RPMI8226 (cell line): ENCODE measurements at regions not wholly inside any gene's neighbourhood (a gene's known extent, or its start where the extent isn't known, plus 50 kb on each side); places are given as distances from the start of the nearest gene placed in this dataset.
"Not testable (repeated sequence)": the region's sequence is repeated elsewhere in the genome, so short reads cannot be mapped to it uniquely, and the experiment has no call there.

ENCODE experiments used
- DNase-seq: peaks from one replicate; pipeline ENCODE4 v3.0.0-alpha.2; 2015

DNA sequence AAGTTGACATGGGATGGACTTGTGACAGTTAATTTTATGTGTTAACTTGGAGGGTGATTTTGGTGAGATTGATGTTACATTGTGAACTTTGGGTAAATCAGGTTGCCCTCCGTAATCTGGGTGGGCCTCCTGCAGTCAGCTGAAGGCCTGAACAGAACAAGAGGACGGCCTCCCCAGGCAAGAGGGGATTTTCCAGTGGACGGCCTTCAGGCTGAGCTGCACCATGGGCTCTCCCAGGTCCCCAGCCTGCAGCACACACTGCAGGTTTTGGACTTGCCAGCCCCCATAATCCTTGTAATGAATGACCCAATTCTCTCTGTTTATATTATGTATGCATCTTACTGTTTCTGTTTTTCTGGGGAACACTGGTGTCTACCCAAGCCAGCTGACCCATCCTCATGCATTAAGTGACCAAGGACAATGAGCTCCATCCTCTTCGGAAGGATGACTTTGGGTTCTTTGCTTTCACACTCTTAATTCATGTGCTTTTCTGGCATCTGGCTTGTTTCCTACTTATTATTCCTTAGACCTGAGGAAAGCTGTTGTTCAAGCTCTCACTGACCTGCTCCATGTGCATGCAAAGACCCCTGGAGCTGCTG is 64.2 kb downstream of the DACT2 start:
- DNase-seq: no peak

DNA sequence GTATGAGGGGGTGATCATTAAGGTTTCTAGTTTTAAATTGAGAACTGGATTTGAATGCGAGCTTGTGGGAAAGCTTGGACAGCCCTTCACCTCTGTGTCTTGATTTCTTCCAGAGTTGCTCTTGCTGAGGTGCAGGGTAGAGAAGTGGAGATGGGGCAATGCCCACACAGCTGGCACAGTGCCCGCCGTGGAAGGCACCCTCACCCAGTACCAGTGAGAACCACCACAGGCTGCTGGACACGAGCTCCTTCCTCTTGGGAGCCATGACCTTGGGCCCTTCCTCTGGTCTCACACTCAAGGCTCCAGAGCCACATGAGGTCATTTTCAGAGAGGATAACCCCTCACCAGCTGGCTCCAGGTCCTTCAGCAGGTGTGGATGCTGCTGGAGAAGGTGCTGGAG is 67.3 kb downstream of the DACT2 start:
- no peak for DNase-seq

DNA sequence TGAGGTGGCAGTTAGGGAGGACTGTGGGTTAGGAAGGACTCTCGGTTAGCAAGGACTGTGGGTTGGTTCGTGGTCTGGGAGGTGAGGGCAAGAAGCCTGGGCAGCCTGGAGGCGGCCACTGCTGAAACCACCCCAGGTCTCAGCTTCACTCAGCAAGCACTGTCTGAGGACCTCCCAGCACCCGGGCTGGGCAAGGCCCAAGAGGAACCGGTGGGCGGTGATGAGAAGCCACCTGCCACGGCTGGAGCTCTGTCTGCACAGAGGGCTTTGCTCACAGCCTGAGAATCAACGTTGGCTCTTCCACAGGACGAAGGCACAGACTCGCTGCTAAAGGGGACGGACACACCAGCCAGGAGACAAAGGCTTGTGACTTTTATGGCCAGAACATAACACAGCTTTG is 69.3 kb downstream of the DACT2 start:
- DNase-seq: no peak

DNA sequence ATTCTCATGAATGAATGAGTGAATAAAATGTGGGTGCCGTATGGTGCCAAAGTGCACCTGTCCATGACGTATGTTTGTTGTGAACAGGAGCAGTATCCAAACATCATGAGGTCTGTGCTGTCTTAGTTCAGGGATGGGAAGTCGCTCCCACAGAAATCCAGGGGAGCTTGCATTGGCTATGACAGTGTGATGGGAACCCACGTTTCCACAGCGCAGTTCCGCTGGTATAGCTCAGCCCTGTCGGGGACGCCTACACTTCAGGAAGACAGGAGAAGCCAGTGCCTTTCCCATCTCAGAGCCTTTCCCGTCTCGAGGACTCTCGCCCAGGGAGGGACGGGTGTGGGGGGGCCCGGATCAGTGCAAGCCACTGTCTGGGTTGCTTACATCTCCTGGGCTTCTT is 69.8 kb downstream of the DACT2 start:
- DNase-seq: no peak

DNA sequence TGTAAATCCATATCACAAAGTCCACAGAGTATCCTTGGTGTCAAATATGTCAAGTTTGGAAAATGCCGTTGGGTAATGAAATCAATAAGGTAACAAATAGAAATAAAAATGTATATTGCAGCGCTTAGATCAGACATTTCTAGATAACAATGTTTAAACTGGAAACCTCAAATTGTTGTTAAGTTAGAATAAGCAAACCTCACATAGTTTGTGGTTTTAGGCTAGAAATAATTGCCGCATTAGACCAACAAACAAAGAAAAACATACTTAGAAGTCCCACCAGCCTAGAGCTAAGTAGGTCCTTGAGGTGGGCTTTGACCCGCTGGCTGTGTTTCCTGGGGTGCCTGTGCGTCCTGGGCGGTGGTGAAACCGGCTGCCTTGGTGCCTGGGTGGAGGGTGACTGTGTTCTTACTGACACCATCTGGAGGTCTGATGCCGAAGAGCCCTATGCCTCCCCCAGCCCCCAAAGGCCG is 71.4 kb downstream of the DACT2 start:
- no peak for DNase-seq

DNA sequence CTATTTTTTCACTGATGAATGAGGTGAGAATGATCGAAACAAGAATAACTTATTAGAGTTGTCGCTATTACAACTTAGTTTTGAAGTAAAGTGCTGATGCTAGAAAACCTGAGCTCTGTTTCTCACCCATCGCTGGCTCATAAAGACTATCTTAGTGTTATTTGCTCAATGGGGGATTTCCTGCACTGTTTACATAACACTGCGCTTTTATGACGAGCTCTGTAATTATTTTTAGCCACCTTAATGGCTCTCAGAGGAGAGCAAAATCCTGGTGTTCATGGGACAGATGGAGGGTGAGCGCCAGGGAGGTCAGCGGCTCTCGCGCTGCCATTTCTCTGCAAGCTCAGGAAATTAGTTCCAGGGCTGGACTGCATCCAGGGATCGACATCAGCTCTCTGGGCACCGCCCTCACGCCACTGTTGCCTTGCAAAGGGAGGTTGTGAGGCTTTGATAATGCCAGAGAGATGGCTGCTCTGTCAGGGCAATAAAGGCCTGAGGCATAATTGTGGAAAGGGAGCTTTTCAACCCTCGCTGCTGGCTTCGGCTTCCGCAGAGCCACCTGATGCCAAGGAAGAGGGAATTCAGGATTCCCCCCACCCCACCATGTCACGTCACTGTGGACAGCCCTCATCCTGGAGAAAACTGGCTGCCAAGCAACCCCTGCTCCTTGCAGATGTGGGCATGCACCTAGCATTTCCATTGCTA is 72.0 kb downstream of the DACT2 start:
- DNase-seq: peak; percentile 85

DNA sequence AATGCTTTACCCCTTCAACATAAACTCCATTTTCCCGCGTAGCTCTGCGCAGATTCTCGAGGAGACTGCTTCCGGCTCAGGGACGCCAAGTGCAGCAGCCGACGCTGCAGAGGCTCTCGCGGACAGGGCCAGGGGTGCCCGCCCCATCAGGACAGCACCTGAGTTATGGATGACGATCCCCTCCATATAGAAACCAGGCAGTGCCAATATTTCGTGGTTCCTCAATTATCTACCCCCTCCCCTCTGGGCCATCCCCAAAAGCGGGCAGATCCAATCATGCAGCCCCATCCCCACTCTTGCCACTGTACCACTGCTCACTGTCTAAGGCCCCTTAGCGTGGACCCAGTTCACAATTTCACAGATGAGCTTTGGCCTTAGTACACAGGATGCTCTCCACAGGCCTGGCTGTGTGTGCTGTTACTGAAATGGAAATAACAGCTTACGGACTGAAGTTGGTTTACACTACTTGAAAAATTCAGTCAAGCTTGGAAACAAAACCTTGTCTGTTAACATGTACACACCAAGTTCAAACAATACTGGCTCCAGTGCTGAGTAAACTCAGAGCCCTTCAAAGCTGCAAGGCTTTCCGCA is 74.5 kb downstream of the DACT2 start:
- no peak for DNase-seq

DNA sequence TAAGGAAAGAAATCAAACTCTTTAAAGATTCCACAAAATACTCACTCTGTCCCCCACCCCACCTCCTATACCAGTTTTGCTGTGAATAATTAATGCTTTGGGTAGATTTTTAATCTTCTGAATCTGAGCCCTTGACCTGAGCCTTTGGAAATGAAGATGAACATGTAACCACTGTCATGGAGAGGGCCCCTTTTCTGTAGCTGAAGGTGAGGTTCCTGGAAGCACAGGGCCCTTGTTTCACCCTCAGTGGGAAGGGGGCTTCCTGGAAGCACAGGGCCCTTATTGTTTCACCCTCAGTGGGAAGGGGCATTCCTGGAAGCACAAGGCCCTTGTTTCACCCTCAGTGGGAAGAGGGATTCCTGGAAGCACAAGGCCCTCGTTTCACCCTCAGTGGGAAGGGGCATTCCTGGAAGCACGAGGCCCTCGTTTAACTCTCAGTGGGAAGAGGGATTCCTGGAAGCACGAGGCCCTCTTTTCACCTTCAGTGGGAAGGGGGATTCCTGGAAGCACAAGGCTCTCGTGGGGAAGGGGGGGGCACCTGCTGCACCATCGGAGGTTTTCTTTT is 75.7 kb downstream of the DACT2 start:
- DNase-seq: no peak

DNA sequence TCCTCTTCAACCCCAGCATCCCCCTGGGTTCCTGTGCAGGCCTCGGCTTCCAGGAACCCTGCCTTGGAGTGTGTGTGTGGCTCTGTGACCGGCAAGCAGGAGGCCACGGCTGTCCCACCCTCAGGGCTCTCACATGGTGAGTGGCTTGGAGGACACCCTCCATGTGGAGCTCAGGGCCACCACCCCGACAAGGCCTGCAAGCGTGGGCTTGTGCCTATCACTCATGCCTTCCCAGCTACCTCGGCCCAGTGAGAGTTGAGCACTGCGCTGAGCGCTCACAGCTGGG is 76.7 kb downstream of the DACT2 start:
- no peak for DNase-seq

DNA sequence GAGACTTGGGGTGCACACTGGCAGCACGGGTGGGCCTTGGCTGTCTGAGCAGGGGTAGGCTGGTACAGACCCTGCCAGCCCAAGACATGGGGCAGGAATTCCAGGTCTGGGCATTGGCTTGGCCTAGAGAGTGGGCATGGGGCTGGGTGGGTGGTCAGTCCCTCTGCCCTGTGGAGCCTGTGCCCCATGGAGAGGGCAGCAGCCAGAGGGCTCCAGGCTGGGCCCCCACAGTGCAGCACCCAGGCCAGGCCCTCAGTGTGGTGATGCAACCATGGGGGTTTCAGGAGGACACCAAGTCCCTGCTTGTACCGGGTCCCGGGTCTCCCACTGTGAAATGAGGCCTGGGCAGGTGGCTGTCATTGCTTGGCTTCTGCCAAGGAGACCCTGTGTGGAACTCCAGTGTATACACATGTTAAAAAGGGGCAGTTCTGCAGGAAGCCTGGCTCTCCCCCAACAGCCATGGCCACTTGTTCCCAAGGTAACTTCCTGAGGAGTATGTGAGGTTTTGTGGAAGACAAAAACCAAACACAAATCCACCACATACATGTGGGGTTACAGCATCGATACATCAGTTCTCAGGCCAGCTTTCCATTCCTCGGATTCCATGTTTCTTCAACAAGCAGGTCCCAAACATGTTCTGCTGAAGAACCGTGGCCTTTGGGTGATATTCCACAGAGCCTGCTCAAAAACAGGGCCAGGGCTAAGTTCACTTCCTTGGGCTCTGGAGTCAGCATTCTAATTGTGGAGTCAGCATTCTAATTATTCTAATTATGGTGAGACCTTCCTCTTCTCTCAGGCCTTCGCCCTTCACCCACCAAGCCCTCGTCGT is 77.3 kb downstream of the DACT2 start:
- DNase-seq: no peak

DNA sequence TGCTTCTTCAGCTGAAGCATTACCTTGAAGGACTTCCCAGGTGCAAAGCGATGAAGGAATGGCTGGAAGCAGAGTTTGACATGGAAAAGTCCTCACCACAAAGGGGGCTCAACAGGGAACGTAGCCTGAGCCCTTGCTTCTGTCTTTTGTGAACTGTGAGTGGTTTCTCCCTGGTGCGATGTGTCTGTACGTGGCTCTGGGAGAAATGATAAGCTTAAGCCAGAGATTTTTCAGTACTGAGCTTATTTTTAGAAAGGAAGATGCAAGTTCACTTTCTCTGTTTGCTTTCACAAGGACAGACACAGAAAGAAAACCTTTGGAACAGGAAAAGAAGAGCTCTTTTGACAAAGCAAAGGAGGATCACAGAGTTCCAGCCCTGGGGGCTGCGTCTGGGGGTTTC is 79.4 kb downstream of the DACT2 start:
- no peak for DNase-seq

DNA sequence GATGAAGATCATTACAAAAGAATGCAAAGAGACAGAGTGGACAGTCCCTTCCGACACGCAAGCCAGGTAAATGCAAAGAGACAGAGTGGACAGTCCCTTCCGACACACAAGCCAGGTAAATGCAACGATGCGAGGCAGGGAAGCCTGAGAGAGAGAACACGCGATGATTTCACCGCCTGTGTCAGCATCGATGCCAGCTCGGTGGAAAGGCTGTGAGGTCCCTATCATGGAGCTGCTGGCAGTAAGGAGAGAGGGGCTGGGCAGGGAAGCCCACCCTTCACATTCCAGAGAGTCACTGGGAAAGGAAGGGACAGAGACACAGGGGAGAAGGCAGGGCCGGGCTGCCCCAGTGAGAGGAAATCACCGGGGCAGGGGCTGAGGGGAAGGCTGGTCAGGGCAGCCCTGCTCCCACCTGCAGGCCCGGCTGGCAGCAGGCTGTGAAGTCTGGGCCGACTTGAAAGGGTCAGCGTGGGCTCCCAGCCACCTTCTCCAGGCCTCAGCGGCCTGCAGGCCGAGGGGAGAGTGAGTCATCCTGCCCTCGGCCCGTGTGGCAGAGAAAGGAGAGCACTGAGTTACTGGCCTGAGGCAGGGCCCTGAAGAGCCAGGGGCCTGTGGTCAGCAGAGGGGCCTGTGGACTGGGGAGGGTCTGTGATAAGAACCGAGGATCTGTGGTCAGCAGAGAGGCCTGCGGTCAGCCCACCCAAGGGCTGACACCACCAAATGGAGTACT is 80.4 kb downstream of the DACT2 start:
- no peak for DNase-seq

DNA sequence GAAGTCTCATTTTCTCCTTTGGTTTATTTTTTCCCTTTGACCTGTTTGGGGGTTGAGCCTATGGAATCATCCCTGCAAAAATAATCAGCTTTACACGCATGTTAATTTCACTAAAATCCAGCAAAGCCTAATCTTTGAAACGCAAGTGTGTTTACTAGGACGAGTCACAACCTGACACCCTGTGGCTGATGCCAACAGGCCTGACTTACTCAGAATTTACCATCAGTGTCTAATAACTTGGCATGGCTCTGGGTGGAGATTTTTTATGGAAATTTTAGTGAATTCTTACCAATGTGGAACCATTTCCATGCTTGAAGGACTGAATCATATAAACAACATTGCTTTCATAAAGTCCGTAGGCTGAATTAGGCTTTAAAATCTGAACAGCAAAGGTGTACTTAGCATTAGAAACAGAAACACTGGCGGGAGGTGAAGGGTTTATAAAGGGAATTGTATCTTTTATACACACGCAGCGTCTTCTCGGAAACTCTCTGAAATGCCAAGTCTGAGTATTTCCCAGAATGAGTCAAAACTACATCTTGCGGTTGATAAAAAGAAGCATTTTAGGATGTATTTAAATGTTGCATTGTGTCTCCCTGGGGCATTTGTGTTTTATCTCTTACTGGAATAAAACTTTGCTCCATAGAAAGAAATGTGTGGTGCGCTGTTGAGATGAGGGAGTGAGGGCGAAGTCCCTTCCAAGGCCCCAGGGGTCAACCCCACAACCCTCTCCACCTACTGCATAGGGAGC is 81.2 kb downstream of the DACT2 start:
- DNase-seq: no peak

DNA sequence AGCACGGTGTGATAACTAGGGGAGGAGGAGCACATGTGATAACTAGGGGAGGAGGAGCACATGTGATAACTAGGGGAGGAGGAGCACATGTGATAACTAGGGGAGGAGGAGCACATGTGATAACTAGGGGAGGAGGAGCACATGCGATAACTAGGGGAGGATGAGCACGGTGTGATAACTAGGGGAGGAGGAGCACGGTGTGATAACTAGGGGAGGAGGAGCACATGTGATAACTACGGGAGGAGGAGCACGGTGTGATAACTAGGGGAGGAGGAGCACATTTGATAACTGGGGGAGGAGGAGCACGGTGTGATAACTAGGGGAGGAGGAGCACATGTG is 85.7 kb downstream of the DACT2 start:
- DNase-seq: not testable (repeated sequence)

DNA sequence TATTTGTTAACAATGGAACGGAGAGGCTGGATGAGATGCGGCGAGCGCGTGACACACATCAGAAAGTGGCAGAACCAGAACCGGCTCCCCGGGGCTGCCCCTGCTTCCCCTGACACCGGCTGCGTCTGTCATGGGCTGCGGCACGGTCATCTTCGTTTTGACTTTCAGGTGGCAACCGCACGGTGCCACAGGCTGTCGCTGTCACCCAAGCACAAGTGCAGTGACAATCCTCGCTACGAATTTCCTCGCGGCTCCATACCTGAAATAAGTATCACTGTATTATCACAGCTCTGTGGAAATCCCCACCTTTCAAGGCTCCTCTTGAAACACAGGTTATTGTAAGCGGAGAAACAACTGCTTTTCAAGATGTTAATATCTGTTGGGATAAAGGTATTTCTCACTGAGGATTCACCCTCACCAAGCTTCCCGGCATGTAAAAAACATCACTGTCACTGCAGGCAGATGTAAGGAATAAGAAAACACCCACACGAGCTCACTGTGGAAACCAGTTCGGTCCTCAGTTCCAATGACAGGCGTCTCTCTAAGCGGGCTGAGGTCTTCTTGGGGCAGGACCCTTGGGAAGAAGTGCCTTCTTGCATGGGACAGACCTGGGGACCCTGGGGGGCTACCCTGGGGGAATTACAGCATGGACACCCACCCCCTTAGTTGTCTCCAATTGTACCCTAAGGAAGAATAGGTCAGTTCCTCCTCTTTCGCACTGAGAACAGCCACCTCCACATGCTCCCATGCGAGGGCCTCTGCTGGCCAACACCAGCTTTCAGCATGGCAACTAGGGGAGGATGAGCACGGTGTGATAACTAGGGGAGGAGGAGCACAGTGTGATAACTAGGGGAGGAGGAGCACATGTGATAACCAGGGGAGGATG is 86.3 kb downstream of the DACT2 start:
- DNase-seq: peak; percentile 58

DNA sequence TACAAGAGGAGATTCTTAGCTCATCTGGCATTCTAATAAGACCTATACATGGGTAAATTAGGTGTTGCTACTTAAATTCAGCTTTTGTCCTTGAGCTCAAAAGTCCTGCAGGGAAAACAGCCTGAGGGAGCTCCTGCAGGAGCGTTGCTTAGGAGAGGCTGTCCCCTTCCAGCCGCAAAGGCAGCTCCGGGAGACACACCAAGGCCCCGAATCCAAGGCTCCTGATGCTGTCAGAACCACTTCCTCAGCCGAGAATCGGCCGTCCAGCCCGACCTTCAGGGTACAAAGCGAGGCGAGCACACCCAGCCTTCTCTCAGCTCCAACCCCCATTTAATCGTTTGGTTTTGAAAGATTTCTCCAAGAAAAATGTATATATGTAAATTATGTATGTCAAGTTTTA is 87.0 kb downstream of the DACT2 start:
- DNase-seq: no peak

DNA sequence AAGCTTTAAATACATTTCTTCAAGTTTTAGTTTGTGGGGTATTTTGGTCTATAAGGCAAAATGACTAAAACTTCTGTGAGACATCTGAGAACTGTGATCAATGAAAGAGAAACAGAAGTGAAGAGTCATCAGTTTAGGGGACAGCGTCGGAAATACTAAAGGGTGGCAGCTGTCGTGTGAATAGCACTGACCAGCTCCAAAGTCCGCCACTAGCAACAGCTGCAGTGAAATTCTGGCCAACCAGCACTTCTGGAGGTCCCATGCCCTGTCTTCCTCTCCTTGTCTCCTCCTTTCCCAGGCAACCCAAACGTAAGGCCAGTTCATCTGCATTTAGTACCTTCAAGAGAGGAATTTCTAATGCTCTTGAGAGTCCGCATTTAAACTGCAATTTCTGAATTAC is 87.5 kb downstream of the DACT2 start:
- DNase-seq: peak; percentile 61

DNA sequence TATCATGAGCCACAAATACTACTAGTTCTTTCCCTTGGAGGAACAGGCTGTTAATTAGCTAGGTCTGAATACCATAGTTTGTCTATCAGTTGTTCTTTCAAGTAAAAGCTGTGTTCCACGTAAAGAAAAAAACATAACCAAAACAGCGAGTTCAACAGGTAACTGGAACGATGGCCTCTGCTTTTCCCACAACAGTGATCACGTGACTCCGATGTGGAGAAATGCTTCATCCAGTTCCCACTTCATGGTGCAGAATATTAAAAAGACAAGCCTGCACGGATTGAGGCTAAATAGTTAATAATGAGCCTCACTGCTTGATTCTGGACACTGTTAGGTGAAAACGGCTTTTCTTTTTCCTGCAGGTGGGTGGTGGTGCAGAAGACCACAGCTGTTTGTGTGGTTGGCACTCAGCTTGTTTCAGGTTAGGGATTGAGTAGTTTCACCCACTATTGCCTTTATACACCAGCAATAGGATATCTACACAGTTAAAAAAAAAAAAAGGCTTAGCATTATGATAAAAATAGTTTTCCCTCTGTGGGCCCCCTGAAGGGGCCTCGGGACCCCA is 88.1 kb downstream of the DACT2 start:
- DNase-seq: peak; percentile 66

DNA sequence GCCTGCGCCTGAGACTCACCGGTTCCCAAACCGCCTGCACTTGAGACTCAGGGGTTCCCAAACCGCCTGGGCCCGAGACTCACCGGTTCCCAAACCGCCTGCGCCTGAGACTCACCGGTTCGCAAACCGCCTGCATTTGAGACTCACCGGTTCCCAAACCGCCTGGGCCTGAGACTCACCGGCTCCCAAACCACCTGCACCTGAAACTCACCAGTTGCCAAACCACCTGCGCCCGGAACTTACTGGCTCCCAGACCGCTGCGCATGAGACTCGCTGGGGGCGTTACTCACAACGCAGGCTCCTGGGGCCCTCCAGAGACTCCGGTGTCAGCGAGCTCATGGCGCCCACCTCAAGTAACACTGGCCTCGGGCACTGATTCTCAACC is 90.2 kb downstream of the DACT2 start:
- peak; percentile 90 for DNase-seq

DNA sequence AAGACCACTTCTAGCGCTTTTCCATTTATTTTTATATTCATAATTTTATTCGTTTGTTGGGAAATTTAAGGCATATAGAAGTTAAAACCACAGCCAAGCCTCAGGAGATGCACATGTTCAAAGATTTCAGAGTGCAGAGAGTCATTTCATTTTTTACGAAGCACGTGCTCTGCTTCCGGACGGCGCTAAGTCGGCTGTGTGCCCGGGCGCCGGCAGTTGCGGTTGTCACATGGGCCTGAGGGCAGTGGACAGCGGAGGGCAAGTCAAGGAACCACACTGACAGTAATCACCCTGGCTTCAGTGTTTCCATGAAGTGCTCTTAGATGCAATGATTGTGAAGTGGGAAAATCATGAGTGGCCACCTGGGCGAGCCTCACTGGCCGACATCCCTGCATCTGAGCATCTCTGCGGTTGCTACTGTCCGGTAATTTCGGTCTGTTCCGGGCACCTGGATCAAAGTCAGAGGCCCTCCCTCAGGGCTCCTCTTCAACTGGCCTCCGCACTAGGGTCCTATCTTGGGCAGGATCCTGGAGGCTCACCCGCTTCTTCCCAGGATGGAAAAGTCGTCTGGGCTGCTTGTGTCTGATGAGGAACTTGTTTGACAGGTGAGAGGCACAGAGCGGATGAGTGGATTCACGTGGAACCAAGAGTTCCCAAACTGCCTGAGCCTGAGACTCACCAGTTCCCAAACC is 90.8 kb downstream of the DACT2 start:
- peak; percentile 79 for DNase-seq
